ENCODE measurements at regions not wholly inside any gene's neighbourhood (a gene's known extent, or its start where the extent isn't known, plus 50 kb on each side); places are given as distances from the start of the nearest gene placed in this dataset.

DNA sequence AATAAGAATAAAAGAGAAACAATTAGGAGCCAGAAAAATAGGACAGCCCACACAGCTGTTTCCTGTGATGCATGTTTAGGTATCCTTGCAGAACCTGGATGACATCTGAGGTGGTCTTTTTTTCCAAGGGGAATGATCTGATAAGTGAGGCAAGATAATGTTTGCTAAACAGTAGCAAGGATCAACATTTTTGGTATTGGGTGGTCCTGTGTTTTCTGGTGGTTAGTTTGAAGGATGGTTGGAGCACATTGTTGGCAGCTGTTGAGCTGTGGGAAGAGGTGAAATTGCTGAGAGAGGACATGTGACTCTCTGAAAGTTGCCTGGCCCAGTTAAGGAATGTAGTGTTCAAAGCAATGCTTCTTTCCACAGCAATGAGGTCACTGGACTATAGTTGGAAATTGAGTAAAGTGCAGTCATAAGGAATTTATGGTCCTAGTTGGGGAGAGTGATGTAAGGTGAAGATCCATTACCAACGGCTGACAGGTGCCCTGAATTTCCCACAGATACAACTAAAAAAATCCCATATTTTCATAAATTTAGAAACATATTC is 270.2 kb upstream of the IMPG1 start:
- TF ChIP-seq EP300 (IDR thresholded peaks at IDR 0.05): no peak
- no peak for TF ChIP-seq POLR2A (IDR thresholded peaks at IDR 0.05)
- no peak for TF ChIP-seq CTCF (IDR thresholded peaks at IDR 0.05)
